ENCODE measurements at regions not wholly inside any gene's neighbourhood (a gene's known extent, or its start where the extent isn't known, plus 50 kb on each side); places are given as distances from the start of the nearest gene placed in this dataset.

- Mint-ChIP-seq H3K9me3 (peaks cover 37% of the 10 kb centered on the region), H3K4me3 (no peak overlapping the region), H3K27ac (no peak overlapping the region), H3K36me3 (peaks cover 7% of the 10 kb centered on the region), H3K27me3 (ENCODE audit: insufficient read depth, low read depth) (peaks cover 2% of the 10 kb centered on the region), H3K4me1 (no peaks in the 10 kb centered on the region)
- Histone ChIP-seq H3K4me1 (peaks cover 24% of the 10 kb centered on the region), H2AFZ (replicated peaks) (no peak overlapping the region), H3K27ac (no peak overlapping the region), H4K20me1 (ENCODE audit: low read depth) (no peaks in the 10 kb centered on the region), H3K79me2 (ENCODE audit: low read depth) (no peaks in the 10 kb centered on the region), H3K9ac (no peak overlapping the region), H3K4me3 (no peak overlapping the region), H3K9me3 (ENCODE audit: low read depth) (no peaks in the 10 kb centered on the region), H3K27me3 (no peaks in the 10 kb centered on the region), H3F3A (ENCODE audit: low read depth) (peaks cover 18% of the 10 kb centered on the region), H3K4me2 (no peak overlapping the region), H3K36me3 (no peaks in the 10 kb centered on the region)
- no peak for DNase-seq (ENCODE audit: low spot score)
- no peak for TF ChIP-seq EZH2phosphoT487 (IDR thresholded peaks at IDR 0.05)
Measured at GRCh38 chr11:83371489-83371888, 85.3 kb upstream of the CCDC90B start.

DNA sequence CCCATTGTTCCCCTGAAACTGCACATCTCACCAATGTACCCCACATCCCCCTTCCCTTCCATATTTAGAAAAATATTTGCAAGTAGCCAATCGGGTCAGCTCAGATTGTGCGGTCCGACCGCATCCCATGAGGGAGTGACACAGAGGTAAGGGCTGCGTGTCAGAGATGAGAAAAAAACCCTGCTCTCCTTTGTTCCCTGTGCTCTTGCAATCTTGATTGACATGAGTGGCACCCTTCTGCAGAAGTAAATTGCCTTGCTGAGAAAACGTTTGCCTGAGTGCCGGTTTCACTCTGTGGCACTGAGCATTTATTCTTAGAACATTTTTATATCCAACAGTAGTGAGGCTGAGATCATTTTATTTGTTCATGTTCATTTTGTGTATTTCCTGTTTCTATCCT is 81.6 kb upstream of the CCDC90B start:
- H3K36me3 Mint-ChIP-seq: peaks cover 7% of the 10 kb centered on the region
- H3K27ac ChIP-seq: peak overlapping the region; percentile 57
- no peak for TF ChIP-seq EZH2phosphoT487 (IDR thresholded peaks at IDR 0.05)
- no peak for TF ChIP-seq EZH2 (IDR thresholded peaks at IDR 0.05)
- no peak for TF ChIP-seq CTCF (IDR thresholded peaks at IDR 0.05)
- H3K9me3 Mint-ChIP-seq: peaks cover 36% of the 10 kb centered on the region
- H3K4me2 ChIP-seq: peak overlapping the region; percentile 73
- peaks cover 45% of the 10 kb centered on the region for H3K4me1 ChIP-seq
- H3K4me3 Mint-ChIP-seq: no peak overlapping the region
- H3K4me3 ChIP-seq: peak overlapping the region; percentile 32
- H3K27me3 Mint-ChIP-seq (ENCODE audit: insufficient read depth, low read depth): peaks cover 2% of the 10 kb centered on the region
- no peaks in the 10 kb centered on the region for H3K36me3 ChIP-seq
- H3F3A ChIP-seq (ENCODE audit: low read depth): peaks cover 24% of the 10 kb centered on the region
- no peaks in the 10 kb centered on the region for H3K27me3 ChIP-seq
- H3K27ac Mint-ChIP-seq: peak overlapping the region; percentile 35
- peaks cover 28% of the 10 kb centered on the region for H3K4me1 Mint-ChIP-seq
- H2AFZ ChIP-seq (replicated peaks): no peak overlapping the region
- H3K9me3 ChIP-seq (ENCODE audit: low read depth): no peaks in the 10 kb centered on the region
- no peaks in the 10 kb centered on the region for H4K20me1 ChIP-seq (ENCODE audit: low read depth)
- DNase-seq (ENCODE audit: low spot score): peak; percentile 65
- H3K9ac ChIP-seq: no peak overlapping the region
- H3K79me2 ChIP-seq (ENCODE audit: low read depth): no peaks in the 10 kb centered on the region

DNA sequence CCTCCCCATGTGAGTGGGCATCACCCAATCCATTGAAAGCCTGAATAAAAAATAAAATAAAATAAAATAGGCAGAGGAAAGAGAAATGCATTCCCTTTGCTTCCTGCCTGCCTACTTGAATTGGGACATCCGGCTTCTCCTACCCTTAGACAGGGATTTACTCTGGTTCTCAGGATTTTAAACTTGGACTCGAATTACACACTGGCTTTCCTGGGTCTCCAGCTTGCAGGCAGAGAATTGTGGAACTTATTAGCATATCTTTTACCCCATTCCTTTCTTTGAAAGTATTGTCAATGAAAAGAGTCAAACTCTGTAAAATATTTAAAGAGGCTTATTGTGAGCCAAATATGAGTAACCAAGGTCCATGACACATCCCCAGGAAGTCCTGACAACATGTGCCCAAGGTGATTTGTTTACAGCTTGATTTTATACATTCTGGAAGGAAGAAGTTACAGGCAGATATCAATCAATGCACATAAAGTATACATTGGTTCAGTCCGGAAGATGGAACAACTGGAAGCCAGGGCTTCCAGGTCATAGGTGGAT is 78.4 kb upstream of the CCDC90B start:
- Histone ChIP-seq H3K79me2 (ENCODE audit: low read depth) (no peaks in the 10 kb centered on the region), H3K4me1 (peaks cover 48% of the 10 kb centered on the region), H4K20me1 (ENCODE audit: low read depth) (no peaks in the 10 kb centered on the region), H3K27ac (no peak overlapping the region), H3K27me3 (no peaks in the 10 kb centered on the region), H2AFZ (replicated peaks) (no peak overlapping the region), H3K36me3 (no peaks in the 10 kb centered on the region), H3F3A (ENCODE audit: low read depth) (peaks cover 24% of the 10 kb centered on the region), H3K9ac (no peak overlapping the region), H3K4me2 (peak overlapping the region; percentile 57), H3K4me3 (no peak overlapping the region), H3K9me3 (ENCODE audit: low read depth) (no peaks in the 10 kb centered on the region)
- Mint-ChIP-seq H3K4me1 (peaks cover 39% of the 10 kb centered on the region), H3K27ac (peak overlapping the region; percentile 98), H3K9me3 (peaks cover 32% of the 10 kb centered on the region), H3K27me3 (ENCODE audit: insufficient read depth, low read depth) (no peaks in the 10 kb centered on the region), H3K4me3 (no peak overlapping the region), H3K36me3 (peaks cover 7% of the 10 kb centered on the region)
- DNase-seq (ENCODE audit: low spot score): no peak
- no peak for TF ChIP-seq EZH2phosphoT487 (IDR thresholded peaks at IDR 0.05)
- TF ChIP-seq EZH2 (IDR thresholded peaks at IDR 0.05): no peak
- no peak for TF ChIP-seq CTCF (IDR thresholded peaks at IDR 0.05)

- H3K36me3 Mint-ChIP-seq: peaks cover 6% of the 10 kb centered on the region
- peaks cover 20% of the 10 kb centered on the region for H3K9me3 Mint-ChIP-seq
Measured at GRCh38 chr11:83363312-83363711, 77.1 kb upstream of the CCDC90B start.

More at GRCh38 chr11:83363312-83363711, 77.1 kb upstream of the CCDC90B start:
- H3K27me3 ChIP-seq: no peaks in the 10 kb centered on the region
- peak; percentile 10 for DNase-seq (ENCODE audit: low spot score)
- peak overlapping the region; percentile 57 for H3K4me2 ChIP-seq
- H4K20me1 ChIP-seq (ENCODE audit: low read depth): no peaks in the 10 kb centered on the region
- H3K9me3 ChIP-seq (ENCODE audit: low read depth): no peaks in the 10 kb centered on the region
- no peaks in the 10 kb centered on the region for H3K36me3 ChIP-seq
- TF ChIP-seq EZH2phosphoT487 (IDR thresholded peaks at IDR 0.05): no peak
- H3F3A ChIP-seq (ENCODE audit: low read depth): peaks cover 15% of the 10 kb centered on the region
- no peak overlapping the region for H3K4me3 Mint-ChIP-seq
- H3K79me2 ChIP-seq (ENCODE audit: low read depth): no peaks in the 10 kb centered on the region
- H3K9ac ChIP-seq: no peak overlapping the region
- H3K4me1 Mint-ChIP-seq: peaks cover 39% of the 10 kb centered on the region
- H3K27ac Mint-ChIP-seq: peak overlapping the region; percentile 98
- no peaks in the 10 kb centered on the region for H3K27me3 Mint-ChIP-seq (ENCODE audit: insufficient read depth, low read depth)
- no peak overlapping the region for H3K4me3 ChIP-seq
- H3K4me1 ChIP-seq: peaks cover 40% of the 10 kb centered on the region
- H3K27ac ChIP-seq: peak overlapping the region; percentile 0
- no peak overlapping the region for H2AFZ ChIP-seq (replicated peaks)
